ENCODE measurements at regions not wholly inside any gene's neighbourhood (a gene's known extent, or its start where the extent isn't known, plus 50 kb on each side); places are given as distances from the start of the nearest gene placed in this dataset.

DNA sequence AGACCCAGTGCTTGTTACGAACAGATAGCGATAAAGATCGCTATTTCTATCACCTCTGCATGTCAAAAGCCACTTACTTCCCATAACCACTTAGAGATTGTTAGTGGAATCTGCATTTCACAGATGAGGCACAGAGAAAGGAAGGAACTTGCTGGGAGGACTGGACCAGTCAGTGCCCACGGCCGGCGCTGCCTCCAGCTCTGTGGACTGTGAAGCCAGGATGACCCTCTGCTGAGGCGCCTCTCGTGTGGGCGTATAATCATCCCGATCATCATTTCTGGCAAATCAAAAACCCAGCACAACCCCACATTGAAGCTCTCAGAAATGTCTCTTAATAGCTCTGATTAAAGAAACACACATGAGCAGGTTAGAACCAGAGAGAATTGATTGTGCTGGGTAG, 61.5 kb upstream of the ADRA2C start:
- no peak for DNase-seq

DNA sequence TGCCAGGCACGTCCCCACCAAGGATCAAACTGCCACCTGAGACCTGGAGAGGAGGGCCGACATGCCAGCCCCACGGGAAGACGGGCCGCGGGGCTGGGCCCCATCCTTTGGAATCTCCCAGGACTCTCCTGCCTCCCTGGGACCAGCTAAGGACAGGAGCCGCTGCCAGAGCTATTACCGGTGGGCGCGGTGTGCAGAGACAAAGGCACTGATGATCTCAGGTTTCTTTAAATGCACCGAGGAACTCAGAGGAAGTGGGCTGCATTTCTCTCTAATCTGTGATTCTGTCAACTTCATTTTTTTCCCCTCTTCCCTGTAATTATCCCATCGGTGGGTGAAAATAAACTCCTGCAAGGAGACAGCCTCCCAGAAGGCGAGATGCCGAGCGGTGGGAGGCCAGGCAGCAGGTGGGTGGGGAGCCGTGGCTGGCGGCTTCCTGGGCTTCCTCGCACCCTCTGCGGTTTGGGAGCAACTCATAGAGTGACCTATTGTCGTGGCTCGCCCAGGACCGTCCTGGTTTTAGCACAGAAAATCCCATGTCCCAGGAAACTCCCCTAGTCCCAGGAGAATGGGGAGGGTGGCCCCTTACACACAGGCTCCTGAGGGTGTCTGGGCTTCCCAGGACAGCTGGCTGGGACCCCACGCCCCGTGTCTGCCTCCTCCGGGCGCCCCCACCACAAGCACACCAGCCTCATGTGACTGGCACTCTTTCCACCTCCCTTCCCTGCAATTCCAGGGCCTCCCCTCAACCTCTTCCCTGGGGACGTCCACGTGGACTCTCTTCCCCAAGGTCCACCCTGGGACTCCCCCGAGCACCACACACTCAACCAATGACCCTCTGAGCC, 62.3 kb upstream of the ADRA2C start:
- DNase-seq = no peak

DNA sequence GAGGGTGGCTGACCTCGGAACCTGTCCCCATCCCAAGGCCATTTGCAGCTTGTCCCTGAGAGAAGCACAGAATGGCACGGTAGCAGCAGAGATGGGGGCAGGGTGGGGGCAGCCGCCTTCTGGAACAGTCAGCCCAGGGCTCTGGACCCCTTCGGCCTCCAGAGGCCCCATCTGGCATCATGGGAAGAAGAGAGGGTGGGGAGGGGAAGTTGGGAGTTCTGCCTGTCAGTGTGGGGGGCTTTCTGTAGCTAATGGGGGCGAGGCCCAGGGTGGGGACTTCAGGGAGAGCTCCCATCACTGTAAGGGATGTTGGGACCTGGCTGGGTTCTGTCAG, 62.9 kb upstream of the ADRA2C start:
- DNase-seq = no peak

DNA sequence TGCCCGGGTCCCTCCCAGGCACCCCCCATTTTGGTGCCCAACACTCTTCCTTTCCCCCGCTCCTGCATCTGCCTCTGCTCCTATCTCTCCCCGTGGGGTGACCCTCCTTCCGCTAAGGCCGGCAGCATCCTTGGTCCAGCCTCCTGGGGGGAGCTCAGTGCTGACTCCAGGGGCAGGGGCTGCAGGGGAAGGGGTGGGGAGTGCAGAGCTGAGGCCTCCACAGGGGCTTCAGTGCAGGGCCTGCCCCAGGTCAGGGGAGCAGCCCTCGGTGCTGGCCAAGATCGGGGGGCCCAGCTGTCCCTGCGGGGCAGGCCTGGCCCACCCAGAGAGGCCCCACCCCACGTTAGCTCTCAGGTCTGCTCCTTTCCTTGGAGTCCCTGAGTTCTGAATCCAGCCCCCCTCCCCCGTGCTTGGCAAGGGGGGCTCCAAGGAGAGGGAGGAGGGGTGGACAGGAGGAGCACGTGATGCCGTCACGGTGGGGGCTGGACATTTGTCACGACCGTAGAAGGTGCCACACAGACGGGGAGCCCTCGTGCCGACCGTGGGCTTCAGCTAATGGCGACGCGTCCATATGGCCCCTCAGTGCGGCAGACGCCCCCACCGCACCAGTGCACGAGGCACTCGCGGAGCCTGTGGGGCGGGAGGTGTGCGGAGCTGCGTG, 63.5 kb upstream of the ADRA2C start:
- DNase-seq = no peak

DNA sequence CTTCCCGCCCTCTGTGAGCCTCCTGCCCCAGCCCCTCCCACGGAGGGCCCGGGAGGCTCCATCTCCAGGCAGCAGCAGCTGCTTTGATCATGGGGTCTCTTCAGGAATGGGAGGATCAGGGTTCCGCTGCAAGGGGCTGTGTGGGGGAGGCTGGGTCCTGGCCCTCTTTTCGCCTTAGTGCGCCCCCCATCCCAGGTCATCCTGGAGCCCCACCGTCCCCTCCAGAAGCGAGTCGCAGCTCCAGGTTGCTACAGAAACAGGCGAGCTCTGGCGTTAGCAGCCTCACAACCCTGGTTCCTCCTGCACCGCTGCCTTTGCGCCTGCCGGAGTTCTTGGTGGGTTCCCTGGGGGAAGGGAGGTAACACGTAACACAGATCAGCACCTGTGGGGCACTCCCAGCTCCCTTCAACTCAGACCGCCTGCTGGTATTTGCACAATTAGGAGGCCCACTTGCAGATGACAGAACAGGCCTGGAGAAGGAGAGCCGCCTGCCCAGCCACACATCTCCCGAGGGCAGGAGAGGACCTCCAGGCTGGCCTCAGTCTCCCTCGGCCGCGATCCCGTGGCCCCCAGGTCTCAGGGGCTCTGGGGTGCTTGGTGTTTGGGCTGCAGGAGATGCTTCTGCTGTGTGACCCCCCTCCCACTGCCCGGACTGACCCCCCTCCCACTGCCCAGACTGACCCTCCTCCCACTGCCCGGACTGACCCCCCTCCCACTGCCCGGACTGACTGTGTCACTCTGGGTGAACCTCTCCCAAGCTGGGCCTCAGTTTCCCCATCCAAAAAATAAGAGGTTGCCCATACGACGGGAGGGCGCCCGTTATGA, 64.2 kb upstream of the ADRA2C start:
- no peak for DNase-seq

DNA sequence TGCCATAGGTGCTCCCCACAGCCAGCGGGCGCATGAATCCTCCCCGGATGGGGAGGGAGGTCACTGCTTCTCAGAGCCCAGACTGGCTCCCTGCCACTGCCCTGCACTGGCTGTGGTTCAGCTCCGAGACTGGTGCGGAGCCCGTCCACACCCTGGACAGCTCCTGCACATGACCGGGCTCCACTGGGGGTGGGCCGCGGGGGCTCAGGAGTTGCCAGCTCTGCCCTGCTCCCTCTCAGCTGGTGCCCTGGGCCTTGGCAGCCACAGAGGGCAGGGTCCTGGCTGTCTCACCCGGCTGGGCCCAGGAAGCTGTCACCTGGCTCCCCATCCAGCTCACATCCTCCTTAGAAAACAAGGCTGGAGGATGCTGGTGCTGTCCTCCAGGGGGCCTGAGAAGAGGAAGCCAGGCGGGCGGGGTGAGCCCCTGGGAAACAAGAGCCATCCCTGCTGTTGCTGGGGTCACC, 64.9 kb upstream of the ADRA2C start:
- no peak for DNase-seq

DNA sequence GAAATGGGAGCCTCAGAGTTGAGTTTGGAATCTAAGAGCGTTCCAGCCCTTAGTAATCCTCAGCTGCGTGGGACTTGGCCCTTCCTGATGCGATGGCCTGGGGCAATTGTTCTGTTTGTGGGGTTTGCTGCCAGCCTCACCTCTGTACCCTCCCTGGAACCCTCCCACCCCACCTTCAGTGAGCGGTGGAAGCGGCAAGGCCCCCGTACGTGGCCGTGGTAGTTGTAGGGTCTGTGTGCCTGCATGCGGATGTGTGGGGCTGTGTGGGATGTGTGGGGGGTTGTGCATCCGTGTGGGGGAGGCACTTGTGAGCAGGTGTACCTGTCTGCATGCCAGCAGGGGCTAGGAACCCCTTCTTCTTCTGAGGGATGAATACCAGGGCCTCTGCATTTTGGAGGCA, 65.4 kb upstream of the ADRA2C start:
- DNase-seq = no peak

DNA sequence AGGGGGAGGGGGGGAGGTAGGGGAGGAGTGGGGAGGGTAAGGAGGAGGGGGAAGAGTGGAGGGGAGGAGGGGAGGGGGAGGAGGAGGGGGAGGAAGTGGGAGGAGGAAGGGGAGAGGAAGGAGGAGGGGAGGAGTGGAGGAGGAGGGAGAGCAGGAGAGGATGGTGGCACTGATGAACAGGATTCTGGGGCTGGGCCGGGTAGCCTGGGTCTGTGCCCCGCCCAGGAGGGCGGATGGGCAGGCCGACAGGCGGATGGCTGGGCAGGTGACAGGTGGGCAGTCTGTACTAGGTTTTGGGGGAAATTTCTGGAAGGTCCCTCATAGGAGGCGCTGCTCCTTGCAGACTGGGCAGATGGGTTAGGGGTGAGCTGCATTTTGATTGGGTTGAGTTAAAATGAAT, 66.0 kb upstream of the ADRA2C start:
- DNase-seq = no peak

DNA sequence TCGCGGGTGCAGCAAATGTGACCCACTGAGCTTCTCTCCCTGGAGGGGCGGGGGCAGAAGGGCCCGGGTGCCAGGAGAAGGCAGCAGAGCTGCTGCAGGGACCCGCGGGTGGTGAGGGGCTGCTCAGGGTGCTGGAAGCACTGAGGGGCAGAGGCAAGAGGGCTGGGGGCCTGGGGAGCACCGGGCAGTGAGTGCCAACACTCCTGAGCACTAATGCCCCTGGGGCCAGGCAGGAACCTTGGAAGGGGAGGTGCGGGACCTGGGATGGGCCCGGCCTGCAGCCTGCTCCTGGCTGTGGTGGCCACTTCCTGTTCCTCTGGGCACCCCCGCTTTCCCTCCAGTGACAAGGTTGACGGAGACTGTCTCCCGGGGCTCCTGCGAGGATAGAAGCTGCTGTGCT, 66.5 kb upstream of the ADRA2C start:
- no peak for DNase-seq

DNA sequence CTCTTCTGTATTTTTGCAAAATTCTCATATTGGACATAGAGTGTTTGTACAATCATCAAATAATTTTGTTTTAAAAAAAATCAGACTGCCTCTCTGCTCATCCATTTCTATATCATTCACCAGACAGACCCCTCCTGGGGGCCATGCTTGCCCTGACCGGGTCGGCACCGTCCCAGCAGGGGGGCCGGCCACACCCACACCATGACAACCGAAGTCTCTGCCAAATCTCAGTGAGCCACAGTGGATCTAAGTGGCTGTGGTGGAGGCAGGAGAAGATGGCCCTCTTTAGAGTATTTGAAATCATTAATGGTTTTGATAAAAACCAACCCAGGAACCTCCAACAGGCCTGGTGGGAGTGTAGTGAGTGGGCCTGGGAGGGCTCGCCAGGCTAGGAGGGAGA, 66.9 kb upstream of the ADRA2C start:
- no peak for DNase-seq

DNA sequence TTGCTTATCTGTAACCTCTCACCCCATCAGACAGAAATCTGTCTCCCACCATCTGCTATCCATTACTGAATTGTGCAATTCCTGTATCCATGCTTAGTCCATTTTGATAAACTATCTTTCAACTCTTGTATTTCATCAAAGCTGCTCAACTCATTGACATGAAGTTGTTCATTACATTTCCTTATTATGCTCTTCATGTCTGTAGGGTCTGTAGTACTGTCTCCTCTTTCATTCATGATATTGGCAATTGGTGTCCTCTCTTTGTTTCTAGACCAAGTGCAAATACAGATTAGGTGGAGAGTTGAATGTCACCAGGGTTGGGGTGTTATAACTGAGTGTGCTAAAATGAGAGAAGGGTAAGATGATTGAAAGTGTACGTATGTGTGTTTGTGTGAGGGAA, 69.2 kb upstream of the ADRA2C start:
- no peak for DNase-seq

DNA sequence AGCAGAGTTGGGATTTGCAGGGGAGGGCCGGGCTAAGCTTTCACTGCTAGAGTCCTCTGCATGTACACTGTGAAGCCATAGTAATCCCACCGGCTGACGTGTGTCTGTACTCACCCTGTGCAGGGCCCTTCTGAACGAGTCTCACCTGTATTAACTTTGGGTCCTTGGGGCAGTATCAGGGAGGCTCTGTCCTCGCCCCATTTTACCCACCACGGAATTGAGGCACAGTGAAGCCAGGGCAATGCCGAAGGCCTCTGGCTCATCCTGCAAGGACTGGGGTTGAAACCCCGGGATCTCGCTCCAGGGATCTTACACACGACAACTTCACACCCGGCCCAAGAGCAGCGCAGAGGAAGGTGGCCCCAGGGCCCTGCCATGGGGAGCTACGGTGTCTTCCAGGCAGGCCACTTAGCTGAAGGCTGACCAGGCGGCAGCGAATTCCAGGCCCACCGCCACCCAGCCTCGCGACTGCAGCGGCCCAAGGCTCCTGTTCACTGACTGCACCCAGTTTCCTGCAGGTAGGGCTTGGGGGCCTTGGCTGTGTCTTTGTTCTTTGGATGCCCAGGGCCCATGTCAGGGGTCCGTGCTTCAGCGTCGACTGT, 75.5 kb upstream of the ADRA2C start:
- no peak for DNase-seq

DNA sequence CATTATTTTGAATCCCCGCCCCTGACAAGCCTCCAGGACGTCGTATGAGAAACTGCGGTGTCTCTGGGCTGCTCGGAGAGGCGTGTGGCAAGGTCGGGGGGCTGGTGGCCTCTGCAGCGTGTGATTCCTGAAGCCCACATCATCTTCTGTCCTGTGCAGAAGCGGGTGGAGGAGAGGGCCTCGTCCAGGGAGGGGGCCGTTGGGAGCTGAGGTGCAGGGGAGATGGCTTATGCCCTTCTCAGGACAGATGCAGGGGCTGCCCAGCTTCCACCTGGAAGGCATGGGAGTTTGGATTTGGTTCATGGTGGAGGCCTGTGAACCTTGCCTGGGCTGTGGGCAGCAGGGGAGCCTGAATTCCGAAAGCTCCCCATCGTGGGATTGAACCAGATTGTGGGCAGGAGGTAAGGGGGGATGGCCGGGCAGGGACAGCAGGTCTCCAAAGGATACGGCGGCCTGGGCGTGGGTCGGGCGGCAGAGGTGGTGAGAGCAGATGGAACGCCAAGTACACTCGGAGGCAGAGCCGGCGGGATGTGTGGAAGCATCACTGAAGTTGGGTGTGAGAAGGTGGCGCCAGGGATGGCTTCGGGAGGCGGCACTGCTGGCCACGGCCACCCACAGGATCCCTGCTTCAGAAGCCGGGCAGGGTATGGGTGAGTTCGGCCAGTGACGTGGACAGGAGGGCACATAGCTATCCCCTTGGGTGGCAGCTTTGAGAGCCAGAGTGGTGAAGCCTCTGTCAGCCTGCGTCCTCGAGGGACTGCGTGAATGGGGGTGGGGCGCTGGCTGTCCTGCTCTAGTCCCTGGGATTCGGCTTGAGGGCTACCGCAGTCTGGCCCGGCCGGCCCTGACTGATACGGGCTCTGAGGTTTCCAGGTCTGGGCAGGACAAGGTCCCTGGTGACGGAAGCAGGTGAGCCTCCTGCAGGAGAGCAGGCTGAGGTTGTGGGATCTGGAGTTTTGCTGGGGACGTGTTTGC, 76.3 kb upstream of the ADRA2C start:
- no peak for DNase-seq

DNA sequence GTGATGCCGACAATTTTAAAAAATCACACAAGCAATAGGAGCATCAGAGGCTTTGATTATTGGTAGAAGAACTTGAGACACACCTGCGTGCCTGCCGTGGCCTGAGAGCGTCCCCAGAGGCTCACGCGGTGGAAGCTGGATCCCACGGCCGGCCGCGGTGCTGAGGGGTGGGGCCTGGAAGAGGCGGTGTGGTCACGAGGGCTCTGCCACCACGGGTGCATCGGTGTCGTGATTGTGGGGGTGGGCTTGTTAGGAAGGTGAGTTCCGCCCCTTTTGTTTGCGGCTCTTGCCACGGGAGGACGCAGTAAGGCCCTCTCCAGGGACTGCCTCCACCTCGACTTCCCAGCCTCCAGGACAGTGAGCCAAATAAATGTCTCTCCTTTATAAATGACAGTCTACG, 77.2 kb upstream of the ADRA2C start:
- DNase-seq = no peak

DNA sequence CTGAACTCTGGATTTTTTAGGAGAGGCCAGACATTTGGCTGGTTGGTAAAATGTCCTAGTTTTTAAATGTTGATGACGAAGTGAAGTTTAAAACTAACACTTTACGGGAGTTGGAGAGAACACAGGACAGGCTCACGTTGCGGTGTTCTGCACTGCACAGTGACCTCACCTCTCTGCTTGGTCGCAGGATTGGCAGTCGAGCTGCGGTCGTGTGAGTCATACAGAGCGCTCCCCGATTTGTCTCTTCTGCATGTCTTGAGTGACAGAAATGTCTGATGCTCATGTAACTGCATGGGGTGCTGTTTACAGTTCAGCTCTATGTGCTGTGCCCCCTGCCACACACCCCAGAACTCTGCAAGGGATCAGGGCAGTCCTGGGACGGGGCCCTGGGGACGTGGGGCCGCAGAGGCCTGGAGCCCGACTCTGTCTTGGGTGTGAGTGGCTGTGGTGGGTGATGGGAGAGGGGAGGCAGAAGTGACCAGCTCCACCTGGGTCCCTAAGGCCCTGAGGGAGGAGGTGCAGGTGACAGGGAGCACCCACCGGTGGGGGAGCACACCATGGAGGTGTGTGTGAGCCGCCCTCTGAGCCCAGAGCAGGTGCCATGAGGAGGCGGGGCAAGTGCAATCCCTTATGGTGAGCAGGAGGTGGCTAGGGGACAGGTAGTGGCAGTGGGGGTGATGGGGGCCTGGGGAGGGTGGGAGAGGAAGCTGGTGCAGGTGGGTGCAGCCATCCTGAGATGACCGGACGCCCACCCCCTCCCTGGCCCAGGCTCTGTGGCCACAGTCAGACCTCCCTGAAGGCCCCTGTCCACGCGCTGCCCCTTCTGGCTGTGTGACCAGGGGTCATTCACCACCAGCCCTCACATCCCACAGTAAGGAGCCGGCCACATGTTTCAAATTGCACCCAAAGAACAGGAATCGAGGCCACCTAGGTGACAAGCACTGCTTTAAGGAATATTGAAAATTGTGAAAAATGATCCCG, 77.9 kb upstream of the ADRA2C start:
- no peak for DNase-seq

DNA sequence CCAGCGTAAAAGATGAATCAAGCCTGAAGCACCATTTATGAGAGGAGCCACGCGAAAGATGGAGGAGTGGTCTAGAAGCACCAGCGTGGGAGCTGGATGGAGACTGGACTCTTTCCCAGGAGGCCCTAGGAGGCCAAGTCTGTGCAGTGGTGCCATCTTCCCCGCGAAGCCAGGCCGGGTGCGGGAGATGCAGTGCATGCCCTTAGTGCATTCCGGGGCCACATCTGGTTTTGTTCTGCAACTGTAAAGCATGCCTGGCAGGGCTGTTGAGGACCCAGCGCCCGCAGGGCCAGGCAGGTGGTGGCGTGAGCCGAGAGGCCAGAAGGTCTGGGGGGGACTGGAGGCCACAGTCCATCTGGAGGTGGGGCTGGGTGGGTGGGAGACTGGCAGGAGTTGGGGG, 78.6 kb upstream of the ADRA2C start:
- no peak for DNase-seq

DNA sequence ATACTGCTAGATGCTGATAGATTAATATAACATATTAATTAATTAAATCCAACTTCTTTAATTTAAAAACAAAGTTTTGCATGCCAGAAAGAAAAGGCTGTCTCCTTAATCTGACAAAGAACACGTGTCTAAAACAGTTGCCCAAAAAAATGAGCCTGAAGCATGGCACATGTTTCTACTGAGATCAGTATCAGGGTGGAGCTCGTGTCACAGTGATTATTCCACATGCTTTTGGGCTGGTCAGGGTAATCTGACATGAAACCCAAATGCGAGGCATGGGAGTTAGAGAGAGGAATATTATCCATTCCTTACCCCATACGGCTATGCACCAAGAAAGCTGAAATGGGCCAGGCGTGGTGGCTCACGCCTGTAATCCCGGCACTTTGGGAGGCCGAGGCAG, 79.4 kb upstream of the ADRA2C start:
- no peak for DNase-seq

DNA sequence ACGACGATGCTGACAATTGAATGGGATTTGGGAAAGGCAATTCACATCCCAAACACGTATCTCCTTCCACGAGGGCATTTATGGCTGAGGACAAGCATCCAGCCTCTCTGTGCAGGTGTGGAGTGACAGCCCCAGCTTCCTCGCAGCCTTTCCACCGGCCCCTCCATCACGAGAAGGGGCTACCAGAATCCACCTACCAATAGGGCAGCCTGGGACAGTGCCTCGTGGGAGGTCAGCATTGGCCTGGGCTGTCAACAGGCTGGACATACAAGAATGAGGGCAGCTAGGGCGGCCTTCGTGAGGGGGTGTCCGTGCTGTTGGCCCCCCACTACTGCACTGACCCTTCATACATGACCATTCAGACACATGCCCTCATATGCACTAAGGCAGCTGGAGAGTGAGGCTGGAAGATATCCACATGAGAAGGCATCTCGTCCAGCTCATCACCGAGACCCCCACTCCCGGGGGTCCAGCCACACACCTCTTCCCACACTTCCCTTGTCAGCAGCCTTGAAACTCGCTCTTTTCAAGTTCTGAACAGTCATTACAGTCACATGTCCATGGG, 81.0 kb upstream of the ADRA2C start:
- DNase-seq = no peak

DNA sequence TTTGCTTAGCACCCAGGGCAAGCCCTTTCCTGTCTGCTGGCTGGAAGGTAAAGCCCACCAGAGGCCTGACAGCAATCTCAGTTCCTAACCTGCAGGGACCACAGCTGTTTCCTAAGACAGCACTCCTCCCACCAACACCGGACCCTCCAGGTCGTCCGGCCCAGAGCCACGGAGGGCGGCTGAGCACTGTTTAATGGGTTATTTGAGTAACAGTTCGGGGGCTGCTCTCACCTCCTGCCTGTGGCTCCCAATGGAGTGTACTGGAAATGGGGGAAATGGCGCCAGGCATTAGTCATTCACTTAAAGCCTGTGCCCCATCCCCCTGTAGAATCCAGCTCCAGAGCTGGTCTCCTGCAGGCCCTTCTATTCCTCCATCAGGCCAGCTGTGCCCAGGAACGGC, 81.6 kb upstream of the ADRA2C start:
- DNase-seq = no peak

DNA sequence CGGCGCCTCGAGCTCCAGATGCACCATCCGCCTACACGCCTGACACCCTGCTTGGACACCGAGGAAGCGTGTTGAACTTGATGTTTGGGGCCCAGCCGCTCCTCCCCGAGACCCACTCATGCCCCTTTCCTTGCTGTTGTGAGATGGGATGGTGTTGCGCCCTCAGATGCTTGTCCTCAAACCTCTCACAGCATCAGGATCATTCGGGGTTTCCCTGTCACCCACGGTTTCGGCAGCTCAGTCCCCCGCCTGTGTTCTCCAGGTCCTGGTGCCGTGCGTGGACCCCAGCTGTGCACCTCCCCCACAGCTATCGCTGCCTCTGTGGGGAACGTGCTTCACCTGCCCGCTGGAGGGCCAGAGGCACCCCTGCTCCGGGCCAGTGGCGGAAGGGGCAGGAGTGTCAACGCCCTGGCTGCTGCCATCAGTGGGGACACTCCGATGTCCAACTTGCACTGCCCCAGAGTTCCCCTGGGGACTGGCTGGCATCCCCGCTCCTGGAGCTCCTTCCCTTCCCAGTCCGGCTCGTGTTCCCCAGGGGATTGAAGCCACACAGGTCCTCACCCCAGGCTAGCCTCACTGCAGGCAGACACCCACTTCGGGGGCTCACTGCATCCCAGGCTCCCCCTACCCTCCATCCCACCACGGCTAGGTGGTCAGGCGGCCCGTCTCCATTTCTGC, 82.3 kb upstream of the ADRA2C start:
- DNase-seq = no peak

All from activated CD4-positive, alpha-beta T cell treated with anti-CD3 and anti-CD28 coated beads for 48 hours (primary cell).